PC-9 (cell line): ENCODE measurements at regions not wholly inside any gene's neighbourhood (a gene's known extent, or its start where the extent isn't known, plus 50 kb on each side); places are given as distances from the start of the nearest gene placed in this dataset.

Experiments used
- EZH2 ChIP-seq: fragments of 200-600 bp; sonication (generic); IDR thresholded peaks from 2 replicates; pipeline ENCODE4 v1.8.0; 2017; ENCODE audit warnings: antibody characterized with exemption, low read depth
- TF ChIP-seq, protein P1 (sequence below): fragments of 200-600 bp; sonication (generic); conservative IDR thresholded peaks from 2 replicates; pipeline ENCODE4 v1.6.1; 2017; ENCODE audit warnings: mixed run types, antibody characterized with exemption, mild to moderate bottlenecking, moderate library complexity

DNA sequence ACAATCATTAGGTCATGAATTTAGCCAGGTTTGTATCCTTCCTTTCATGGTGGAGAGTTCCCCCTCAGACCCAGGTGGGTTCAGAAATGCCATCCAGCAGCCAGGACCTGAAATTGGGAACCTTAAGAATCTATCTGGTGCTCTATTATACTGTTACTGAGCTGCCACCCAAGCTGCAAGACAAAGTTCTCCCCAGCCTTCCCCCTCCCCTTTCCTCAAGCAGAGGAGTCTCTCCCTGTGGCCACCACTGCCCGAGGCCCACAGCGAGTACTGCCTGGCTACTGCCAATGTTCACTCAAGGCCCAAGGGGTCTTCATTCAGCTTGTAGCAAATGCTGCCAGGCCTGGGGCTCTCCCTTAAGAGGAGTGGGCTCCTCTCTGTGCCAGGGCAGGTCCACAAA is 133.8 kb downstream of the TMEM38B start:
- TF ChIP-seq, protein P1, sequence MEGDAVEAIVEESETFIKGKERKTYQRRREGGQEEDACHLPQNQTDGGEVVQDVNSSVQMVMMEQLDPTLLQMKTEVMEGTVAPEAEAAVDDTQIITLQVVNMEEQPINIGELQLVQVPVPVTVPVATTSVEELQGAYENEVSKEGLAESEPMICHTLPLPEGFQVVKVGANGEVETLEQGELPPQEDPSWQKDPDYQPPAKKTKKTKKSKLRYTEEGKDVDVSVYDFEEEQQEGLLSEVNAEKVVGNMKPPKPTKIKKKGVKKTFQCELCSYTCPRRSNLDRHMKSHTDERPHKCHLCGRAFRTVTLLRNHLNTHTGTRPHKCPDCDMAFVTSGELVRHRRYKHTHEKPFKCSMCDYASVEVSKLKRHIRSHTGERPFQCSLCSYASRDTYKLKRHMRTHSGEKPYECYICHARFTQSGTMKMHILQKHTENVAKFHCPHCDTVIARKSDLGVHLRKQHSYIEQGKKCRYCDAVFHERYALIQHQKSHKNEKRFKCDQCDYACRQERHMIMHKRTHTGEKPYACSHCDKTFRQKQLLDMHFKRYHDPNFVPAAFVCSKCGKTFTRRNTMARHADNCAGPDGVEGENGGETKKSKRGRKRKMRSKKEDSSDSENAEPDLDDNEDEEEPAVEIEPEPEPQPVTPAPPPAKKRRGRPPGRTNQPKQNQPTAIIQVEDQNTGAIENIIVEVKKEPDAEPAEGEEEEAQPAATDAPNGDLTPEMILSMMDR = no peak
- no peak for TF ChIP-seq EZH2
